ENCODE measurements at regions not wholly inside any gene's neighbourhood (a gene's known extent, or its start where the extent isn't known, plus 50 kb on each side); places are given as distances from the start of the nearest gene placed in this dataset.
"Not testable (repeated sequence)": the region's sequence is repeated elsewhere in the genome, so short reads cannot be mapped to it uniquely, and the experiment has no call there.

GRCh38 chr7:138338361-138338760, 121.7 kb upstream of the TRIM24 start:
- no peak overlapping the region for H3K4me3 ChIP-seq (ENCODE audit: low read depth, low read length)
- in situ Hi-C loops (cut with HindIII; ENCODE audit: low sequenced_read_pairs) = no loop called here
- DNase-seq (ENCODE audit: low read depth) = peak; percentile 36
- TF ChIP-seq CTCF (IDR thresholded peaks at IDR 0.05; ENCODE audit: low read depth, low read length, missing control alignments) = no peak

GRCh38 chr7:138339229-138339628, 120.8 kb upstream of the TRIM24 start:
- in situ Hi-C loops (cut with HindIII; ENCODE audit: low sequenced_read_pairs); DNase-seq (ENCODE audit: low read depth); H3K4me3 ChIP-seq (ENCODE audit: low read depth, low read length): not testable (repeated sequence)

DNA sequence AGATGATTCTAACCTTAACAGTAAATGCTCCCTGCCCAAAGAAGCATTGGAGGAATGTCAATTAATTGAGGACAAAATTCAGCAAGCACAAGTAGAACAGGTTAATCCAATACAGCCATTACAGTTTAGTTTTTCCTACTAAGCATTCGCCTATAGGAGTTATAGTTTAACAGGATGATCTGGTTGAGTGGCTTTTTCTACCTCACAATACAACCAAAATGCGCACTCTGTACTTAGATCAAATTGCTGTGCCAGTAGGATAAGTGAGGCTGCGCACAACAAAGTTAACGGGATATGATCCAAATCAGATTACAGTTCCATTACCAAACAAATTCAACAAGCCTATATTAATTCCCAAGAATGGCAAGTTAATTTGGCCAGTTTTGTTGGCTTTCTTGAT, 117.1 kb upstream of the TRIM24 start:
- no peak for DNase-seq (ENCODE audit: low read depth)

GRCh38 chr7:138345567-138345966, 114.5 kb upstream of the TRIM24 start:
- in situ Hi-C loops (cut with HindIII; ENCODE audit: low sequenced_read_pairs) = no loop called here
- no peak overlapping the region for H3K4me3 ChIP-seq (ENCODE audit: low read depth, low read length)
- no peak for TF ChIP-seq CTCF (IDR thresholded peaks at IDR 0.05; ENCODE audit: low read depth, low read length, missing control alignments)
- no peak for DNase-seq (ENCODE audit: low read depth)

More for the DNA sequence above, 117.1 kb upstream of the TRIM24 start:
- no peak for TF ChIP-seq CTCF (IDR thresholded peaks at IDR 0.05; ENCODE audit: low read depth, low read length, missing control alignments)
- H3K4me3 ChIP-seq (ENCODE audit: low read depth, low read length) = no peak overlapping the region
- in situ Hi-C loops (cut with HindIII; ENCODE audit: low sequenced_read_pairs) = no loop called here

DNA sequence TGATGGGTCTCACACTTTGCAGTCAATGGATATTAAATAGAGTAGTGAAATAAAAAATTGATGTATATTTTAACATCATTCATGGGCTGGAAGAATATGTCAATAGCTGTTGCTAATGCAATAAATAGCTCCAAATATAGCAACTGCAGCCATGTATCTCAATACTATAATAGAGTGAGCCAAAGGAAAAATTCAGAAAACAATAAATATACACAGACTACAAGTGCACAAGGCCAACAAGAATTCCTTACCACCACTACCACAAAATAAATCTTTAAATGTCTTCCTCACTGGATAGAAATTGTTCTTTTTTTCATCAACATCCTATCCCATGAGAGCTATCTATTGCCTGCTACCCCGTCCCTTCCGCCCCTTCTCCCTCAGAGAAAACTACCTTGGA, 113.1 kb upstream of the TRIM24 start:
- no peak for TF ChIP-seq CTCF (IDR thresholded peaks at IDR 0.05; ENCODE audit: low read depth, low read length, missing control alignments)
- DNase-seq (ENCODE audit: low read depth) = no peak
- in situ Hi-C loops (cut with HindIII; ENCODE audit: low sequenced_read_pairs) = no loop called here
- H3K4me3 ChIP-seq (ENCODE audit: low read depth, low read length) = no peak overlapping the region

GRCh38 chr7:138349841-138350700, 110.0 kb upstream of the TRIM24 start:
- no peak for TF ChIP-seq CTCF (IDR thresholded peaks at IDR 0.05; ENCODE audit: low read depth, low read length, missing control alignments)
- no peak for DNase-seq (ENCODE audit: low read depth)
- H3K4me3 ChIP-seq (ENCODE audit: low read depth, low read length) = no peak overlapping the region
- in situ Hi-C loops (cut with HindIII; ENCODE audit: low sequenced_read_pairs) = no loop called here

DNA sequence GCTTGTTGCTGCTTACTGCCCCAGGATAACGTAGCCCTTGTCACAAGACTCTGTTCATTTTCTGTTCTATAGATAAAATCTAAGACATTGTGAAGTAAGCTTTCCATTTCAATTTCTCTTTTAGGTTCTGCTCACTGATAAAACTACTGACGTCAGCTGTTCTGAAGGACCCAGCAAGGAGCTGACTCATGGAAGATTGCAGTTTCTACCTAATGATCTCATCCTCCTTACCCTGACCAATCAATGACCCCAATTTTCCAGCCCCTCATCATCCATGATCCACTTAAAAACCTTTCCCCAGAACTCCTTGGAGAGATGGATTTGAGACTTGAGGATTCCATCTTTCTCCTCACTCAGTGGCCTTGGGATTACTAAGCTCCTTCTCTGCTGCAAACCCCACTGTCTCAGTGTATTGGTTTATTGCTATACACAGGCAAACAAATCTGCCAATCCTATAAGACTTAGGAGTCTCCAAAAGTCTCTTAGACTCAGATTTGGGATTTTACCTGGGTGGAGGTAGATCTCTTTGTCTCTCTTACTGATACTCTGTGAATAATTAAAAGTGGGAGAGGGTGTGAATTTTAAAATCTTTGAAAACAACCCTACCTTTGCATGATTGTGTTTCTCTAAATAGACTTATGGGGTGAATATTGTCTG, 109.2 kb upstream of the TRIM24 start:
- H3K4me3 ChIP-seq (ENCODE audit: low read depth, low read length) = no peak overlapping the region
- DNase-seq (ENCODE audit: low read depth) = no peak
- in situ Hi-C loops (cut with HindIII; ENCODE audit: low sequenced_read_pairs) = no loop called here
- no peak for TF ChIP-seq CTCF (IDR thresholded peaks at IDR 0.05; ENCODE audit: low read depth, low read length, missing control alignments)

Data from astrocyte of the cerebellum (primary cell).